IPS DF 6.9 (cell line): ENCODE measurements at regions not wholly inside any gene's neighbourhood (a gene's known extent, or its start where the extent isn't known, plus 50 kb on each side); places are given as distances from the start of the nearest gene placed in this dataset.

Source experiments
- DNase-seq: peaks from one replicate; pipeline ENCODE4 v3.0.0-alpha.2; 2013; ENCODE audit warnings: low read depth, low spot score
- H3K27ac ChIP-seq: one replicate; pipeline ENCODE4 v1.5.1; 2013; ENCODE audit warnings: low read length, control low read depth
- H3K27me3 ChIP-seq: 2 replicates; pipeline ENCODE4 v1.6.1; 2013; ENCODE audit warnings: mild to moderate bottlenecking, low read length; ENCODE audit not compliant: control insufficient read depth, insufficient read depth
- H3K36me3 ChIP-seq: 2 replicates; pipeline ENCODE4 v1.6.1; 2013; ENCODE audit warnings: low read length; ENCODE audit not compliant: control insufficient read depth, insufficient read depth
- H3K4me1 ChIP-seq: 2 replicates; pipeline ENCODE4 v1.6.1; 2013; ENCODE audit warnings: low read length; ENCODE audit not compliant: control insufficient read depth, insufficient read depth
- H3K4me3 ChIP-seq: 2 replicates; pipeline ENCODE4 v1.5.1; 2013; ENCODE audit warnings: mild to moderate bottlenecking, low read length
- H3K9me3 ChIP-seq: 2 replicates; pipeline ENCODE4 v1.6.1; 2013; ENCODE audit warnings: low read length, inconsistent platforms; ENCODE audit not compliant: control insufficient read depth, insufficient read depth
- WGBS: extraction: QIAGEN DNeasy Blood & Tissue Kit; methylation state at CpG from one replicate; pipeline ENCODE4 v1.1.7; 2013; ENCODE audit warnings: mixed read lengths, missing lambda C conversion rate; ENCODE audit not compliant: insufficient read length, insufficient coverage; 5-methylcytosine and 5-hydroxymethylcytosine counted together

DNA sequence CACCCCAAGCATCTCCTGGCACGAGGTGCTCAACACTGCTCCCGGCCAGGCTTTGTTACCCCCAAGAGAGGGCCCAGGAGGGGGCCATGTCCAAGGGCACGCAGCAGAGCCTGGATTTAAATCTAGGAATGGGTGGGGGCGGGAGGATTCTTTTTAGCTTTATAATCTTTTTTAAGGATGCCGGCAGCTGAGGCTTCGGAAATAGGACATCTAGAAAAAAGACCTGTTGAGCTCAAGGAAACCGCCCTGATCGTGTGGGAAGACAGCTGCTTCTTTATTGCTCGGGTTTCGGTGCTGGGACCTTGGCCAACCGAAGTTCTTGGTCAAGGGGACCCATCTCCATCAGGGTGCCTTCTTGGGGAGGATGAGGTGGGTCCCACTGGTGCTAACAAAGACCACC is 317.9 kb downstream of the CTTN start:
- WGBS, result no CpG with 5 or more reads among the region's 11 CpGs
- no peak overlapping the region for H3K27ac ChIP-seq
- H3K27me3 ChIP-seq, result no peaks in the 10 kb centered on the region
- DNase-seq, result no peak
- no peak overlapping the region for H3K4me3 ChIP-seq
- H3K36me3 ChIP-seq, result no peaks in the 10 kb centered on the region
- no peaks in the 10 kb centered on the region for H3K9me3 ChIP-seq
- H3K4me1 ChIP-seq, result peaks cover 2% of the 10 kb centered on the region; the same call in 1 of the 2 replicates

DNA sequence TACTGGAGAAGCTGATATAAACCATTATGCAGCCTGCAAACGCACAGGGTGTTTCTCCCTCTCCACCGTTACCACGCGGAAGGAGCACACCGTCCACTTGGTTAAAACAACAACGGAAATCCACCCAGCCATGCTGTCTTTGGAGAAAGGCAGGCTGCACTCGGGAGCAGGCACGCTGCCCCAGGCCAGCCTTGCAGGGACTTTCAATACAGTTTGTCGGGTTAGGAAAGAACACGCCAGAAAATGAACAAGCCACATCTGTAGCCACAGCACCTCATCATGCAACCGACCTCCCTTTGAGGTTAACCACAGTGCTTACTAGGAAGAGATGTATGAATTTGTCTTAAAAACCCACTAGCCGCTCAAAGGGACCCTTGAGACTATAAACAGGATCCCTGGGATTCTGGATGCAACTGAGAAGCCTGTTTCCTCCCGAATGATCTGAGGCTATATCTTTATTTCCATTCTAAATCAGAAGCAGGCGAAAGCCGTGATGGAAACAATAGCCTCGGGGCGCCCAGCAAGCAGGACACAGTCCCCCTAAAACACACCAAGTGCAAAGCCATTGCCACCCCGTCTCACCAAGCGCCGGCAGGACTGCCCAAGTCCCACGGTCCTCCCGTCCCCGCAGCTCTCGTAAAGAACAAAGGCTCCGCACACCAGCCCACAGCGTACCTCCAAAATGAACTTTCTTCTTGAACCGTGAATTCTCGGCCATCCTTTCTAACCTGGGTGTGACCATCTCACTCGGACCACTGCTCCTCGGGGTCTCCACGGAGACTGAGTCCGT is 318.9 kb downstream of the CTTN start:
- DNase-seq, result no peak
- peaks cover 2% of the 10 kb centered on the region; the same call in 1 of the 2 replicates for H3K4me1 ChIP-seq
- no peak overlapping the region for H3K4me3 ChIP-seq
- H3K36me3 ChIP-seq, result no peaks in the 10 kb centered on the region
- no peaks in the 10 kb centered on the region for H3K9me3 ChIP-seq
- H3K27me3 ChIP-seq, result no peaks in the 10 kb centered on the region
- no peak overlapping the region for H3K27ac ChIP-seq
- no CpG with 5 or more reads among the region's 32 CpGs for WGBS

DNA sequence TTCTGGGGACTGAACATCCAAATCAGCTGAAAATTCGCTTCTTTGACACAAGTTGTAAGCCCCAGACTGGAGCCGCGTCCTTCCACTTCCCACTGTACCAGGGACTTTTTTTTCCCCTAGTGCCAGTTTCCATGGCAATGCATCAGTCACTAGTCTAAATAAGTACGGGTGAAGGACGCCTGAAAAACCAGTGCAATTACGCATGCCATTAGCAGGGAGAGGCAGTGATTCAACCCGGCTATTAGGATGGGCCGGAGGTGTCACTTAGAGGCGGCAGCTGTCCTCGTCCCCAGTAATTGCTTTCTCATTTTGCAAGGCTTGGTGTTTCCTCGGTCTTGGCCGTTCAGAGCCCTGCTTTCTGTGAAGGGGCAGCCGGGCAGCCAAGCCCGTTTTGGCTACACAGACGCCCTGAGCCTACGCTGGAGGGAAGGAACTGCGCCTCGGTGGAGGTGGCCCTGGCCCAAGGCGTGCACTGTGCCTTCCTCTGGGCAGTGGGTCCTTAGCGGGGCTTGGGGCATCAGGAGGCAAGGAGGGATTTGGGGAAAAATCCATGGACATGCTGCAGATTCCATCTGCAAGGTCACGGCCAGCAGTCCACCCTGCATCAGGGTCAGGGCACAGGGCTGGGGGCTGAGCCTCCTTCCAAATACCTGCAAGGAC is 319.7 kb downstream of the CTTN start:
- no peak overlapping the region for H3K4me3 ChIP-seq
- no peak overlapping the region for H3K27ac ChIP-seq
- no peaks in the 10 kb centered on the region for H3K36me3 ChIP-seq
- H3K4me1 ChIP-seq, result no peaks in the 10 kb centered on the region
- no peaks in the 10 kb centered on the region for H3K27me3 ChIP-seq
- no CpG with 5 or more reads among the region's 21 CpGs for WGBS
- no peaks in the 10 kb centered on the region for H3K9me3 ChIP-seq
- no peak for DNase-seq

DNA sequence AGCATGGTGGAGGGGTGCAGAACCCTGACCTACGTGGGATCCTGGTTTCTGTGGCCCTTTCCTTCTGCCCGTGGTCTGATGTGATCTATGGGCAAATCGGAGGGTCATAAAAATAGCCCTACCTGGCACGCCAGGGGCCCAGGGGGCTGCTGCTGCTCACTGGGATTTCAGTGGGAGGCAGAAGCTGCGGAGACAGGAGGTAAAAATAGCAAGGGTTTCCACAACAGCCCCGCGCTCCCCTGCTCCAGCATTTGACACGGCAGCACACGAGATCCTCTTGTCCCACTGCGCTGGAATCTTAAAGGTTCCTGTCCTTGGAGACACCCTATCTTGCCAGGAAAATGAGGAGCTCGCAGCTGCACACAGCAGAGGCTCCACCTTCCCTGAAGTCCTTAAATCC is 321.2 kb downstream of the CTTN start:
- no peaks in the 10 kb centered on the region for H3K27me3 ChIP-seq
- no peak for DNase-seq
- H3K36me3 ChIP-seq, result no peaks in the 10 kb centered on the region
- H3K9me3 ChIP-seq, result no peaks in the 10 kb centered on the region
- H3K4me3 ChIP-seq, result no peak overlapping the region
- WGBS, result no CpG with 5 or more reads among the region's 11 CpGs
- no peaks in the 10 kb centered on the region for H3K4me1 ChIP-seq
- no peak overlapping the region for H3K27ac ChIP-seq

DNA sequence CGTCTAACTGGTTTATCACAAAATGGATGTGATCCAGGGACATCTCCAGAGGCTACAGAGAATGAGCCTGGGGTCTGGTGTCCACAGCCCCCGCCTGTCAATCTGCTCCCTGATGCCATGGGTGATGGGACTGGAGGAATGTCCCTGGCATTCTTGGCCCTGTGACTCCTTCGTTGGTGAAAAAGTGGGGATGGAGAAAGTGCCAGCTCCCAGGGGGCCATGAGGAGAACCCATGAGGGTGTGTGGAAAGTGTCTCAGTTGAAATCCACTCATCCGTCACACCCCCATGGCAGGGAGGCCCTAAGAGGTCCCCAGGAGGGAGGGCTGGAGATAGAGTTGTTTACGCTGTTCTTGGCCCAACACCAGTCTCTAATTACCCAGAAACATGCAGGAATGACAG is 322.0 kb downstream of the CTTN start:
- no peaks in the 10 kb centered on the region for H3K4me1 ChIP-seq
- no peaks in the 10 kb centered on the region for H3K9me3 ChIP-seq
- no peak for DNase-seq
- H3K36me3 ChIP-seq, result no peaks in the 10 kb centered on the region
- H3K27me3 ChIP-seq, result no peaks in the 10 kb centered on the region
- H3K27ac ChIP-seq, result no peak overlapping the region
- WGBS, result no CpG with 5 or more reads among the region's 5 CpGs
- no peak overlapping the region for H3K4me3 ChIP-seq

DNA sequence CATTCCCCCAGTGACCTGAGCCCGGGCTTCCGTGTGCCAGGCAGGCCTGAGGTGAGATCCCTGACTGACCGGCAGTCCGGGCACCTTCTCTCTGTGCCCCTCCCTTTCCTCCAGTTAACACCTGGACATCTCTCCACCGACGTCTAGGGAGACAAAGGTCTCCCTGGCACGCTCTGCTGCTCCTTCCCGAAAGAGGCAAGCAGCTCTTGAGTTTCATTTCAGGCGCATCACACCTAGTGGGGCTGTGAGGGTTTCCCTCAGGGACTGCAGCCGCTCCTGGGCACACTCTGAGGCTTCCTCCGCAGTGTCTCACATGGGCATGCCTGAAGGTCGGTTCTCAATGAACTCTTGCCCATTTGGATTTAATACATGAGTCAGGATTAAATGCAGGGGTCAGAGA is 322.7 kb downstream of the CTTN start:
- Histone ChIP-seq H3K27me3 (no peaks in the 10 kb centered on the region), H3K4me1 (no peaks in the 10 kb centered on the region), H3K36me3 (no peaks in the 10 kb centered on the region), H3K9me3 (no peaks in the 10 kb centered on the region), H3K4me3 (no peak overlapping the region), H3K27ac (no peak overlapping the region)
- no CpG with 5 or more reads among the region's 12 CpGs for WGBS
- no peak for DNase-seq

DNA sequence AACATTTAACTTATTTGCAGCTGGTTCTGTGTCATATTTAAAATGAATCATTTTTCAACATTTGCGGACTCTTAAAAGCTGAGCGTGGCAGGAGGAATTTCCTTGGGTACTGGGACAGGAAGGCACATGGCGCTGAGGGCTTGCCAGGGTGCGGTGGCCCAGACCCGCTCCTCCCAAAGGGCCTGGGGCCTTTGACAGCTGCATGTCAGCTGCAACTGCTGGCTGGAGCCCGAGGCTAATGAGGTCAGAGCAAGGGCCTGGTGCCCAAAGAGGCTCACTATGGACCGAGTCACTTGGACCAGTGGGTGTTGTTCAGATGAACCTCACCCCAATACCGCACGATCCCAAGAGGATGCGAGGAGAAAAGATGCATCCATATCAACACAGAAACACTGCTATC is 326.9 kb downstream of the CTTN start:
- Histone ChIP-seq H3K4me3 (no peak overlapping the region), H3K4me1 (no peaks in the 10 kb centered on the region), H3K36me3 (no peaks in the 10 kb centered on the region), H3K27ac (no peak overlapping the region), H3K27me3 (no peaks in the 10 kb centered on the region), H3K9me3 (no peaks in the 10 kb centered on the region)
- no peak for DNase-seq
- WGBS, result no CpG with 5 or more reads among the region's 10 CpGs

DNA sequence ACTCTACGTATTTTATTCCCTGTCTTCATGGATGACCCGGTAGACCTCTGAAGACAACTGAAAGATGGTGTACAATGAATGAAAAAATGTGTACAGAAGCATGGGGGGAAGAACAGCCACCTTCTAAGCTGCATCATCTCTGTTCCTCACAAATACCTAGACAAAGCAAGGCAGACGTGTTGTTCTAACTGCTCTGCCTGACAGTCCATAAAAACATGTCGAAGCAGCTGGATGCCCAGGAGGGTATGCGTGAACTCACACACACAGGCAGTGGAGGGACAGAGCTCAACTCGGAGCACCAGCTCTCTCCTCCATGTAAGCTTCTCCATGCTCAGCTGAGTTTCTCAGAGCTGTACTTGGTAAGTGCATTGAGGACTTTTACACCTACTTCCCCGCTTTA is 327.4 kb downstream of the CTTN start:
- Histone ChIP-seq H3K27me3 (no peaks in the 10 kb centered on the region), H3K4me1 (no peaks in the 10 kb centered on the region), H3K9me3 (no peaks in the 10 kb centered on the region), H3K36me3 (no peaks in the 10 kb centered on the region), H3K27ac (no peak overlapping the region), H3K4me3 (no peak overlapping the region)
- DNase-seq, result no peak
- WGBS, result no CpG with 5 or more reads among the region's 7 CpGs

DNA sequence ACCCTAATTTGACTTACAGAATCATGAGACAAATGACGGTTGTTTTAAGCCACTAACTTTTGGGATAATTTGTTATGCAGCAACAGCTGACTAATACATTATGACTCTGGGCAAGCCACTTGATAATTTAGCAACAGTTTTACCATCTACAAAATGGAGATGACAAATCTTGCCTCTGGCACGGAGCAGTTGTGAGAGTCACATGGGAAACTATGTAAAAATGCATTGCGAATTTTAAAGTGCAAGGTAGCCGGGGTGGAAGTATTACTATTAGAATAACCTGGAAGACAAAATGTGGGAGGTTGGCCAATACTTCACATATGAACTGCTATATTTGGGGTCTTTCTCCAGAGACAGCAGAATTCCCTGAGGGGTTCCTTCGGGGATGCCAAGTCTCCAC is 328.7 kb downstream of the CTTN start:
- Histone ChIP-seq H3K36me3 (no peaks in the 10 kb centered on the region), H3K4me1 (no peaks in the 10 kb centered on the region), H3K27ac (no peak overlapping the region), H3K9me3 (no peaks in the 10 kb centered on the region), H3K4me3 (no peak overlapping the region), H3K27me3 (no peaks in the 10 kb centered on the region)
- WGBS, result no CpG with 5 or more reads among the region's 5 CpGs
- DNase-seq, result no peak

DNA sequence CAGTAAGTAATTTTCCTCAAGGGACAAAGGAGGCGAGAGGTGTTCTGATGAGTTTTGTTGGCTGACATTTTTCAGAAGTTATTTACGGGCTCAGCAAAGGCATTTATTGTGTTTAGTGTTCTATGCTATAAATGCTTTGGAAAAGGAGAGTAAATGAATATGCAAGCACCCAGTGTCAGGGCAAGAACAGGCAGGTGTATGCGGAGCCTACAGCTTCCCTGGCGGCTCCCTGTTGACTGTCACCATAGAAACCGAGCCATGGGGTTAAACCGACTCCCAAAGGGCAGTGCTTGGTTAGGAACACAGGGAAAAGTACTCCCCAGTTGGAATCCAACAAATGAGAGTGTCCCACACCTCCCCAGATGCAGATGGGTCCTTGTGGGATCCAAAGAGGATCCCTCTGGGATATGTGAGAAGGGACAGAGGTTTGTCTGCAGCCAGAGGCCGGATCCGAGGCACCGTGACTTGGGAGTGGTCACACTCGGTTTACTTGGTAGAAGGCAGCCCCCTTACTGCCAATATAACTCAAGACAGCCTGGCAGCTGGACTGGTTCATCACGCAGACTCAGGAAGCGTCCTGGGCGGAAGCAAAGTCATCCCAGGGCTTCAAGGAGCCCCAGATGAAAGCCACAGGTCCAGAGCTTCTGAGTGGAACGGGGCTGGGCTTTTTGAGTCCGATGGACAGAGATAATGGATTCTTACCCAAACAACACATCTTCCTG is 329.7 kb downstream of the CTTN start:
- Histone ChIP-seq H3K27ac (no peak overlapping the region), H3K9me3 (no peaks in the 10 kb centered on the region), H3K36me3 (no peaks in the 10 kb centered on the region), H3K4me1 (no peaks in the 10 kb centered on the region), H3K4me3 (no peak overlapping the region), H3K27me3 (no peaks in the 10 kb centered on the region)
- WGBS, result no CpG with 5 or more reads among the region's 15 CpGs
- DNase-seq, result no peak
